NCI-H128 (cell line): ENCODE measurements at regions not wholly inside any gene's neighbourhood (a gene's known extent, or its start where the extent isn't known, plus 50 kb on each side); places are given as distances from the start of the nearest gene placed in this dataset.
"Not testable (repeated sequence)": the region's sequence is repeated elsewhere in the genome, so short reads cannot be mapped to it uniquely, and the experiment has no call there.

Experiments
- DNase-seq: peaks from one replicate; lab custom pipeline; 2025; ENCODE audit not compliant: unreplicated experiment; lab: John Stamatoyannopoulos, UW

DNA sequence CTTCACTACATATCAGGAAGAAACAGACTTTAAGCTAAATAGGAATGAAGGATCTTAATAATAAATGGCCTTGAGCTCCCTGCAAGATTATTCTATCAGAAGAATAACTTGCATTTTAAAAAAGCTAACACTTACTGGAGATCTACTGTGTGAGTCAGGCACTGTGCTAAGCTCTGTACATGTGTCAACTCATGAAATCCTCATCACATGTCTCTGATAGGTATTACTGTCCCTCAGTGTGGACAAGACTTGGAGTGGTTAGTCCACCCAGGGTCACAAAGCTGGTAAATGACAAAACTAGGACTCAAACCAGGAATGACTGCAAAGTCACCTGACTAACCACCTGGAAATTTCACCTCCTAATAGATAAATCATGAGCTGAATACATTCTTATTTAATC lies 57.1 kb upstream of the KCTD7 start:
- DNase-seq: no peak

DNA sequence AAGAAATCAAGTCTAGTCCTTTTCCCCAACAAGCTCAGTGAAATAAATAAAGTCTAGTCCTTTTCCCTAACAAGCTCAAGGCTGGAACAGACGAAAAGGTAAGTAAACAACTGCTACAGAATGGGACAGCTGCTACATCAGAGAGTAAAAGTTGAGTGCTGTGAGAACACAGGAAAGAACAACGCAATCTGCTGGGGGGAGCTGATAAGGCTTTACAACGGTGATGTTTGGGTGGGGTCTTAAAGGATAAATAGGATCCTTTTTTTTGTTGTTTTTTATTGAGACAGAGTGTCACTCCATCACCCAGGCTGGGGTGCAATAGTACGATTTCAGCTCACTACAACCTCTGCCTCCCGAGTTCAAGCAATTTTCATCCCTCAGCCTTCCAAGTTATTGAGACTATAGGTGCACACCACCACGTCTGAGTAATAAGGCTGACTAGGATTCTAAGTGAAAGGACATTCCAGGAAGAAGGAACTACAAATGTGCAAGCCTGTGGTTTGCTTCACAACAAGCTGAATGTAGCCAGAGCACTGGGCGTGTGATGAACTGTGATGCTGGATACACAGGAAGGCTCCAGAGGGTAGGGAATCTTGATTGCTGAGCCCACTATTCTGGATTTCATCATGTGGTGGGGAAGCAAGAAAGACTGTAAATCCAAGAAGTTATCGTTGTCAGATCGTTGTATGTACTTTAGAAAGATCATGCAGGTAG lies 54.7 kb upstream of the KCTD7 start:
- DNase-seq: not testable (repeated sequence)

DNA sequence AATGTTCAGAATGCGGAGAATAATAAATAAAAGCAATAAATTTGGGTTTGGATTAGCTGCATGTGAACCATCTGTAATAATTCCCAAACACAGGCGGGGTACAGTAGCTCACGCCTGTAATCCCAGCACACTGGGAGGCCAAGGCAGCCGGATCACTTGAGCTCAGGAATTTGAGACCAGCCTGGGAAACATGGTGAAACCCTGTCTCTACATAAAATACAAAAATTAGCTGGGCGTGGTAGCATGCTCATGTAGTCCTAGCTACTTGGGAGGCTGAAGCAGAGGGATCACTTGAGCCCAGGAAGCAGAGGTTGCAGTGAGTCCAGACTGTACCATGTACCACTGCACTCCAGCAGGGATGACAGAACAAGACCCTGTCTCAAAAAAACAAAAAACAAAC lies 53.9 kb upstream of the KCTD7 start:
- not testable (repeated sequence) for DNase-seq

DNA sequence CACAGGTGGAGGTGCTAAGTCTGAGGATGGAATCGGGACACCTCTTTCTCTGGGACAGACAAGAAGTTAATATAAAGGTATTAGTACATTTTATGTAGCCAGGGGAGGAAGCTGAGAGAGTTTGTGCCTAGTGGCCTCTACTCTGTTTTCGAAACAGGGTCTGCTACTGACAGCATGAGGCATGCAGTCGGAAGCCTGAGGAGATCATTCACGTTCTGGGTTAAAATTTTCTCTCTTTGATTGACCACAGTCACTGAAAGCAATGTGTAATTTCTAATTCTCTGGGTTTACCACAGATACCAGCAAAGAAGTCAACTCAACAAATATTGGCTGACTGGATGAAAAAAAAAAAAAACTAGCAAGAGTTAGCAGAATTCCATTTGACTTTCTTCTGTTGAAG lies 53.3 kb upstream of the KCTD7 start:
- DNase-seq: no peak

DNA sequence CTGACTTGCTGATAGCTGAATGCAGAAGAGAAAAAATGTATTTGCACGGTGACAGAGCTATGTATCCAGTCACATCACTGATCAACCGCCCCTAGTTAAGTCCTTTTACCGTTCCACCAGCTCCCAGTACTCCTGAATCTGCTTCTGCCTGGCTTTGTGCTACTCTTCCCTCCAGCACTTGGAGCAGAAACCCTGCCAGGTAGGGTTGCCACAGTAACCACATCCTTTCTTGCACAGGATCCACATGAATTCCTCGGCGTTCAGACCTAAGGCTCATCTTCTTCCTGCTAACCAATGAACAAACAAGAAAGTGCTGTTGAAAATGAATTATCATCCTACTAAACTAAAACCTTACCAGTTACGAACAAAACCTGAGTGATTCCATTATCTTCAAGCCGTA lies 52.0 kb upstream of the KCTD7 start:
- DNase-seq: no peak
